ENCODE measurements at regions not wholly inside any gene's neighbourhood (a gene's known extent, or its start where the extent isn't known, plus 50 kb on each side); places are given as distances from the start of the nearest gene placed in this dataset.
"Not testable (repeated sequence)": the region's sequence is repeated elsewhere in the genome, so short reads cannot be mapped to it uniquely, and the experiment has no call there.

GRCh38 chr6:94721459-94721858, 855.9 kb upstream of the MANEA start:
- no peak for DNase-seq (ENCODE audit: low spot score)
- intact Hi-C loops (cut with DNase I), result no loop called here

GRCh38 chr6:94713446-94713845, 863.9 kb upstream of the MANEA start:
- no peak for DNase-seq (ENCODE audit: low spot score)
- intact Hi-C loops (cut with DNase I), result no loop called here

- intact Hi-C loops (cut with DNase I), result no loop called here
- DNase-seq (ENCODE audit: low spot score), result no peak
These were observed 878.6 kb upstream of the MANEA start for GRCh38 chr6:94698773-94699172.

- intact Hi-C loops (cut with DNase I); DNase-seq (ENCODE audit: low spot score): not testable (repeated sequence)
These were observed 890.1 kb upstream of the MANEA start for GRCh38 chr6:94687255-94687654.

GRCh38 chr6:94683409-94683808, 893.9 kb upstream of the MANEA start:
- no peak for DNase-seq (ENCODE audit: low spot score)
- intact Hi-C loops (cut with DNase I), result no loop called here

GRCh38 chr6:94680669-94681212, 896.6 kb upstream of the MANEA start:
- DNase-seq (ENCODE audit: low spot score), result no peak
- intact Hi-C loops (cut with DNase I), result no loop called here

- DNase-seq (ENCODE audit: low spot score), result no peak
- intact Hi-C loops (cut with DNase I), result no loop called here
These were observed 904.1 kb upstream of the MANEA start for GRCh38 chr6:94673251-94673650.

GRCh38 chr6:94670017-94670416, 907.3 kb upstream of the MANEA start:
- intact Hi-C loops (cut with DNase I), result no loop called here
- no peak for DNase-seq (ENCODE audit: low spot score)

- intact Hi-C loops (cut with DNase I), result no loop called here
- no peak for DNase-seq (ENCODE audit: low spot score)
These were observed 908.5 kb upstream of the MANEA start for GRCh38 chr6:94668876-94669275.

- intact Hi-C loops (cut with DNase I), result loop anchor here (10.0 kb wide), 1 partner anchor 74 kb away; no protein-coding TSS in a partner anchor
These were observed 918.4 kb upstream of the MANEA start for GRCh38 chr6:94658929-94659328.

GRCh38 chr6:94651239-94651638, 926.1 kb upstream of the MANEA start:
- intact Hi-C loops (cut with DNase I), result loop anchor here (10.0 kb wide), 1 partner anchor 66 kb away; no protein-coding TSS in a partner anchor
- no peak for DNase-seq (ENCODE audit: low spot score)

More at GRCh38 chr6:94658929-94659328, 918.4 kb upstream of the MANEA start:
- DNase-seq (ENCODE audit: low spot score), result no peak

GRCh38 chr6:94645191-94645590, 932.1 kb upstream of the MANEA start:
- intact Hi-C loops (cut with DNase I), result no loop called here
- DNase-seq (ENCODE audit: low spot score), result no peak

GRCh38 chr6:94639564-94639963, 937.8 kb upstream of the MANEA start:
- intact Hi-C loops (cut with DNase I), result no loop called here
- DNase-seq (ENCODE audit: low spot score), result no peak

- no peak for DNase-seq (ENCODE audit: low spot score)
- intact Hi-C loops (cut with DNase I), result no loop called here
These were observed 940.5 kb upstream of the MANEA start for GRCh38 chr6:94636780-94637385.

- intact Hi-C loops (cut with DNase I), result no loop called here
- no peak for DNase-seq (ENCODE audit: low spot score)
These were observed 953.7 kb upstream of the MANEA start for GRCh38 chr6:94623586-94623985.

GRCh38 chr6:94622783-94623182, 954.6 kb upstream of the MANEA start:
- intact Hi-C loops (cut with DNase I), result no loop called here
- no peak for DNase-seq (ENCODE audit: low spot score)

GRCh38 chr6:94600636-94601035, 976.7 kb upstream of the MANEA start:
- DNase-seq (ENCODE audit: low spot score), result no peak
- intact Hi-C loops (cut with DNase I), result no loop called here

GRCh38 chr6:94597487-94597886, 979.8 kb upstream of the MANEA start:
- no peak for DNase-seq (ENCODE audit: low spot score)
- intact Hi-C loops (cut with DNase I), result no loop called here

- intact Hi-C loops (cut with DNase I), result no loop called here
- DNase-seq (ENCODE audit: low spot score), result no peak
These were observed 986.9 kb upstream of the MANEA start for GRCh38 chr6:94590416-94590815.

- intact Hi-C loops (cut with DNase I), result loop anchor here (10.0 kb wide), 1 partner anchor 66 kb away; no protein-coding TSS in a partner anchor
These were observed 989.0 kb upstream of the MANEA start for GRCh38 chr6:94588301-94588700.

GRCh38 chr6:94584211-94584610, 993.1 kb upstream of the MANEA start:
- DNase-seq (ENCODE audit: low spot score), result no peak
- intact Hi-C loops (cut with DNase I), result loop anchor here (10.0 kb wide), 1 partner anchor 71 kb away; no protein-coding TSS in a partner anchor

More at GRCh38 chr6:94588301-94588700, 989.0 kb upstream of the MANEA start:
- no peak for DNase-seq (ENCODE audit: low spot score)
